Breast epithelium (tissue), 3 donors: ENCODE measurements at regions not wholly inside any gene's neighbourhood (a gene's known extent, or its start where the extent isn't known, plus 50 kb on each side); places are given as distances from the start of the nearest gene placed in this dataset.

Experiments used
- CTCF ChIP-seq, 3 donors: fragments of 450-650 bp; IDR thresholded peaks; one replicate each; pipeline ENCODE4 v1.5.1; 2016 to 2017; ENCODE audit warnings: antibody characterized with exemption in 3 of 3, mild to moderate bottlenecking in 3 of 3, moderate library complexity in 3 of 3
- POLR2A ChIP-seq: fragments of 450-650 bp; IDR thresholded peaks from one replicate; pipeline ENCODE4 v1.6.1; 2016; ENCODE audit warnings: antibody characterized with exemption, mild to moderate bottlenecking, moderate library complexity

GRCh38 chr4:13778367-13778766 is 150.8 kb upstream of the BOD1L1 start:
- TF ChIP-seq CTCF (IDR thresholded peaks at IDR 0.05) (no peak), POLR2A (no peak)
